ENCODE measurements at regions not wholly inside any gene's neighbourhood (a gene's known extent, or its start where the extent isn't known, plus 50 kb on each side); places are given as distances from the start of the nearest gene placed in this dataset.

DNA sequence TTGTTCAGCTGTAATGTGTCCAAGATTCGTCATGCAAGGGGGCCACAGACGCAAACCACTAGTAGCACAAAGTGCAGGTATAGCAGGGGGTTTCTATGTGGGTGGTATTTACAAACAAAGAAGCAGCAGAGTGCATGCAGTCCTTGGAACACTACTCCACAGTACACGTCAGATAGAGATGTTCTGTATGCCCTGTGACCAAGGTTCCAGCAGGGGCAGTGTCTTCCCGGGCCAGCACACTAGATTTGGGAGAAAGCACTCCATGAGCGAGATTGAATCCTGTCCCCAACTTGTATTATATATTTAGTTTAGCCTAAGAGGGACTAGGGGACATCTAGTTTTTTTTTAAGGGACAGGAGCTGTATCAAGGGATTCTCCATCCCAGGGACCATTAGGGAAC, 54.4 kb upstream of the ESX1 start:
- no peak for DNase-seq

DNA sequence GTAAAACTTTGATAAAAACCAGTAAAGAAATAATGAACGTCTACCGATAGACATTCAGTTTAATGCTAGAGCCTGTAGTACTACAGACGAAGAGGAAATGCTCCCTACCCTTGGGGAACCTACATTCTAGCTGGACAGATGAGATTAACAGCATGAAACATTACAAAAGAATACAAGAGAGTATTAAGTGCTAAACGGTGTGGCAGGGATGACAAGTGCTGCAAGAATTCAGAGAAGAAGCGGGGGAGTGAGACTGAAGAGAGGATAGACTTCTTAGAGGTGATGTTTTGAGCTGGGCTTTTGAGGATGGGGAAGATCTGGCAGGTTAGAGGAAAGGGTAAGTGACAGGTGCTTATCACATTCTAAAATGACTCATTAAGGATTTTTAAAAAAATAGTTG, 52.6 kb upstream of the ESX1 start:
- DNase-seq = no peak

DNA sequence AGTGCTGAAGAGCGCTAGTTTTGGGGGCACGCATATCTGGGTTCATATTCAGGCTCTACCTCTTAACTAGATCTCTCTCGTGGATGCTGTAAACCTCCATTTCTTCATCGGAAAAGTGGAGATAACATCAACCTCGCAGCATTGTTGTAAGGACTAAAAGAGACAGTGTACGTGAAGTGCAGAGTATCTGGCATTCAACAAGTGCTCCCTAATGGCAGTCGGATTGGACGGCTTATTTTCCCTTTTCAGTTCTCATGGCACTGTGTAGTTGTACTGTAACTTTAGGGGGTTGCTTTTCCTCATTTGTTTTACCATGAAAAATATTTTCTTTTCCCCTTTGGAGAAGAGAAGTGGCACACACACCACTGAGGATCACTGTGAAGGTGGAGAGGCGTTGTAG, 51.4 kb upstream of the ESX1 start:
- no peak for DNase-seq

All from nucleus accumbens (tissue), 56 donors.